ENCODE measurements at regions not wholly inside any gene's neighbourhood (a gene's known extent, or its start where the extent isn't known, plus 50 kb on each side); places are given as distances from the start of the nearest gene placed in this dataset.

DNA sequence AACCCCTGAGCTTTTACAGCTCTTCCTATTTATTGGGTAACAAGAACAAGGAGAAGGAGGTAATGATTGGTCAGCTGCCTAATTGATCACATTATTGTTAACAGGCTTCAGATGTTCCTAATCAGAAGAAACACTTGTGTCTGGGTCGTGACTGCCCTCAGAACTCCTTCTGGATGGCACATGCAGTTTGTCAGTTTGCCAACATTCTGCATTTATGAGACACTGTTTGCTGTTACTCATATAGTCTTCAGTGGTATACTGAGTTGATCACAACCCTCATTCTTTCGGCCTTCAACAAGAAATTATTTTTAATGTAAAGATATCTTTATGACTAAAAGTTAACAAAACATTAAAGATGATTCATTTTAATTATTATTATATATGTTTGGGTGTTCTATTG lies 95.7 kb upstream of the DOCK10 start:
- SMC1A ChIA-PET (ENCODE audit: uncharacterized antibody, unreplicated experiment): no interaction called here
- Histone ChIP-seq H3K9me3 (replicated peaks; ENCODE audit: control insufficient read depth, insufficient read depth, low read length) (no peaks in the 10 kb centered on the region), H3K9ac (ENCODE audit: control insufficient read depth, insufficient read depth, low read length) (no peak overlapping the region), H3K4me1 (ENCODE audit: control insufficient read depth, insufficient read depth, low read length) (no peaks in the 10 kb centered on the region), H4K20me1 (ENCODE audit: control insufficient read depth, insufficient read depth) (no peaks in the 10 kb centered on the region), H3K36me3 (ENCODE audit: control insufficient read depth in 2 of 2, insufficient read depth in 2 of 2, low read length in 1 of 2) (no peaks in the 10 kb centered on the region), H3K79me2 (ENCODE audit: control insufficient read depth, insufficient read depth, low read length) (no peaks in the 10 kb centered on the region), H3K4me2 (ENCODE audit: control insufficient read depth, insufficient read depth) (no peak overlapping the region), H3K4me3 (no peak overlapping the region), H3K27me3 (replicated peaks in 1 of 2; ENCODE audit: control insufficient read depth in 2 of 2, insufficient read depth in 2 of 2, low read length in 1 of 2) (no peaks in the 10 kb centered on the region), H3K27ac (ENCODE audit: control insufficient read depth, insufficient read depth) (no peak overlapping the region), H2AFZ (ENCODE audit: control insufficient read depth, low read depth, low read length) (no peak overlapping the region)
- in situ Hi-C loops (cut with MboI) (no loop called here), intact Hi-C loops (cut with micrococcal nuclease; ENCODE audit: unreplicated experiment) (no loop called here)
- no peak for TF ChIP-seq PAX5 (IDR thresholded peaks at IDR 0.05; ENCODE audit: borderline replicate concordance, low read depth, low read length)
- TF ChIP-seq EZH2 (IDR thresholded peaks at IDR 0.05; ENCODE audit: borderline replicate concordance, control insufficient read depth, low read depth, low read length): no peak
- TF ChIP-seq YY1 (IDR thresholded peaks at IDR 0.05; ENCODE audit: low read depth, low read length): no peak
- no peak for TF ChIP-seq CEBPB (IDR thresholded peaks at IDR 0.05; ENCODE audit: borderline replicate concordance in 1 of 2, low read depth in 2 of 2, low read length in 2 of 2)
- no peak for TF ChIP-seq CBFB (IDR thresholded peaks at IDR 0.05; ENCODE audit: low read depth)
- TF ChIP-seq, protein P1, sequence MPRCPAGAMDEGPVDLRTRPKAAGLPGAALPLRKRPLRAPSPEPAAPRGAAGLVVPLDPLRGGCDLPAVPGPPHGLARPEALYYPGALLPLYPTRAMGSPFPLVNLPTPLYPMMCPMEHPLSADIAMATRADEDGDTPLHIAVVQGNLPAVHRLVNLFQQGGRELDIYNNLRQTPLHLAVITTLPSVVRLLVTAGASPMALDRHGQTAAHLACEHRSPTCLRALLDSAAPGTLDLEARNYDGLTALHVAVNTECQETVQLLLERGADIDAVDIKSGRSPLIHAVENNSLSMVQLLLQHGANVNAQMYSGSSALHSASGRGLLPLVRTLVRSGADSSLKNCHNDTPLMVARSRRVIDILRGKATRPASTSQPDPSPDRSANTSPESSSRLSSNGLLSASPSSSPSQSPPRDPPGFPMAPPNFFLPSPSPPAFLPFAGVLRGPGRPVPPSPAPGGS (IDR thresholded peaks at IDR 0.05; ENCODE audit: borderline replicate concordance, insufficient read depth, low read depth, low read length, poor library complexity, severe bottlenecking): no peak
- no peak for TF ChIP-seq CHD2 (IDR thresholded peaks at IDR 0.05; ENCODE audit: borderline replicate concordance, low read depth, low read length)
- TF ChIP-seq PRDM15 (CRISPR knock-in tag; IDR thresholded peaks at IDR 0.05): no peak
- TF ChIP-seq, protein P2, sequence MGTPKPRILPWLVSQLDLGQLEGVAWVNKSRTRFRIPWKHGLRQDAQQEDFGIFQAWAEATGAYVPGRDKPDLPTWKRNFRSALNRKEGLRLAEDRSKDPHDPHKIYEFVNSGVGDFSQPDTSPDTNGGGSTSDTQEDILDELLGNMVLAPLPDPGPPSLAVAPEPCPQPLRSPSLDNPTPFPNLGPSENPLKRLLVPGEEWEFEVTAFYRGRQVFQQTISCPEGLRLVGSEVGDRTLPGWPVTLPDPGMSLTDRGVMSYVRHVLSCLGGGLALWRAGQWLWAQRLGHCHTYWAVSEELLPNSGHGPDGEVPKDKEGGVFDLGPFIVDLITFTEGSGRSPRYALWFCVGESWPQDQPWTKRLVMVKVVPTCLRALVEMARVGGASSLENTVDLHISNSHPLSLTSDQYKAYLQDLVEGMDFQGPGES (IDR thresholded peaks at IDR 0.05): no peak
- no peak for TF ChIP-seq ZBTB11 (CRISPR knock-in tag; IDR thresholded peaks at IDR 0.05)
- TF ChIP-seq NR2C1 (IDR thresholded peaks at IDR 0.05): no peak
- TF ChIP-seq GABPA (IDR thresholded peaks at IDR 0.05; ENCODE audit: low read depth): no peak
- no peak for TF ChIP-seq SUZ12 (IDR thresholded peaks at IDR 0.05; ENCODE audit: unreplicated experiment)
- RAD21 ChIA-PET (ENCODE audit: unreplicated experiment): no interaction called here
- ATAC-seq (no peak), DNase-seq (ENCODE audit: low read depth, low spot score) (no peak), FAIRE-seq (no peak)
- CTCF ChIA-PET: interaction anchor here (0.9 kb wide), 1 partner anchor 20 kb away, joined by 3 read pairs; no protein-coding TSS in a partner anchor
- BruUV-seq (replicated peaks): no TSS peak
- POLR2A ChIA-PET: no interaction called here
- WGBS (ENCODE audit: insufficient coverage, insufficient replicate concordance, low lambda C conversion rate, missing lambda C conversion rate): 3% methylated on average over 2 of the region's 2 CpGs
